Endothelial cell of umbilical vein (primary cell): ENCODE measurements at regions not wholly inside any gene's neighbourhood (a gene's known extent, or its start where the extent isn't known, plus 50 kb on each side); places are given as distances from the start of the nearest gene placed in this dataset.

Source experiments
- BruUV-seq: library from RNA; stranded (reverse); fragments of 400-500 nt; replicated peaks from 2 replicates; lab custom pipeline; 2021; lab: Mats Ljungman, UMichigan
- CTCF ChIA-PET: fragments of 300-600, 350-600 bp; sonication (Branson Sonifier 250); formaldehyde crosslinking; loops from one replicate; lab custom pipeline; 2021; ENCODE audit warnings: antibody characterized with exemption, inconsistent platforms; lab: Charles Lee
- POLR2A ChIA-PET: fragments of 300-600, 350-600 bp; sonication (Branson Sonifier 250); formaldehyde crosslinking; loops from one replicate; lab custom pipeline; 2021; ENCODE audit warnings: antibody characterized with exemption, inconsistent platforms; lab: Charles Lee
- DNase-seq: peaks from one replicate; pipeline ENCODE4 v3.0.0-alpha.2; 2011; ENCODE audit warnings: low read depth, low spot score
- FAIRE-seq: peaks from 2 replicates; lab custom pipeline; 2011; peaks lifted over from hg19 to GRCh38; lab: Jason Lieb, UNC
- H2AFZ ChIP-seq: 2 replicates; pipeline ENCODE4 v1.6.0; 2012; ENCODE audit warnings: low read depth, low read length, control low read depth, inconsistent platforms
- H3K27ac ChIP-seq: 2 replicates; pipeline ENCODE4 v1.5.1; 2011; ENCODE audit warnings: low read depth, mild to moderate bottlenecking, control low read depth, low read length, moderate library complexity; ENCODE audit not compliant: insufficient read depth
- H3K27me3 ChIP-seq, 2 experiments: 2 replicates each; pipeline versions ENCODE4 v1.6.0 to v1.6.1; 2011; ENCODE audit warnings: low read length in 2 of 2, mixed read lengths in 1 of 2; ENCODE audit not compliant: control insufficient read depth in 2 of 2, insufficient read depth in 2 of 2
- H3K36me3 ChIP-seq, 2 experiments: 2 replicates in 1 of 2; 3 replicates in 1 of 2; pipeline ENCODE4 v1.5.1; 2011; ENCODE audit warnings: low read length in 2 of 2, mild to moderate bottlenecking in 1 of 2, moderate library complexity in 1 of 2; ENCODE audit not compliant: control insufficient read depth in 2 of 2, insufficient read depth in 2 of 2; ENCODE audit errors: extremely low read depth in 1 of 2
- H3K4me1 ChIP-seq: 3 replicates; pipeline ENCODE4 v1.5.1; 2011; ENCODE audit warnings: mild to moderate bottlenecking, low read length; ENCODE audit not compliant: control insufficient read depth, insufficient read depth; ENCODE audit errors: extremely low read depth
- H3K4me2 ChIP-seq: 2 replicates; pipeline ENCODE4 v1.6.1; 2011; ENCODE audit warnings: low read length, control low read depth, mixed read lengths; ENCODE audit not compliant: insufficient read depth
- H3K4me3 ChIP-seq, 3 experiments: fragments of 200-600 bp in 1 of 3; sonication (generic), shearing (Covaris generic) in 1 of 3; replicated peaks in 1 of 3; 2 replicates each; pipeline ENCODE4 v1.5.1; 2011 to 2016; ENCODE audit warnings: control low read depth in 3 of 3, low read length in 3 of 3, mild to moderate bottlenecking in 2 of 3, inconsistent platforms in 1 of 3, low read depth in 1 of 3, moderate library complexity in 1 of 3; ENCODE audit not compliant: insufficient read depth in 1 of 3
- H3K79me2 ChIP-seq: 2 replicates; pipeline ENCODE4 v1.6.0; 2012; ENCODE audit warnings: low read length, inconsistent platforms; ENCODE audit not compliant: control insufficient read depth, insufficient read depth
- H3K9ac ChIP-seq: replicated peaks from 2 replicates; pipeline ENCODE3; 2011; ENCODE audit warnings: low read length, control low read depth; ENCODE audit not compliant: insufficient read depth; ENCODE audit errors: extremely low read depth
- H3K9me1 ChIP-seq: replicated peaks from 3 replicates; pipeline ENCODE4 v1.6.0; 2011; ENCODE audit warnings: mild to moderate bottlenecking, low read length; ENCODE audit not compliant: control insufficient read depth, insufficient read depth; ENCODE audit errors: extremely low read depth
- H3K9me3 ChIP-seq: replicated peaks from 2 replicates; pipeline ENCODE4 v1.5.1; 2012; ENCODE audit warnings: low read length, inconsistent platforms; ENCODE audit not compliant: control insufficient read depth, insufficient read depth
- H4K20me1 ChIP-seq: replicated peaks from 2 replicates; pipeline ENCODE3; 2011; ENCODE audit warnings: mild to moderate bottlenecking, low read length; ENCODE audit not compliant: control insufficient read depth, insufficient read depth; ENCODE audit errors: extremely low read depth
- EZH2 ChIP-seq: IDR thresholded peaks from 2 replicates; pipeline ENCODE4 v1.6.1; 2012; ENCODE audit warnings: borderline replicate concordance, low read depth, mild to moderate bottlenecking, moderate library complexity, low read length, inconsistent platforms; ENCODE audit not compliant: severe bottlenecking
- FOS ChIP-seq: IDR thresholded peaks from 2 replicates; pipeline ENCODE4 v1.6.1; 2011; ENCODE audit warnings: mild to moderate bottlenecking, low read length, moderate library complexity, borderline replicate concordance; ENCODE audit not compliant: insufficient read depth
- GATA2 ChIP-seq: IDR thresholded peaks from 2 replicates; pipeline ENCODE4 v1.7.0; 2011; ENCODE audit warnings: low read depth, mild to moderate bottlenecking, moderate library complexity, mixed read lengths, low read length; ENCODE audit not compliant: insufficient read length, insufficient read depth
- JUN ChIP-seq: IDR thresholded peaks from 2 replicates; pipeline ENCODE4 v1.6.1; 2011; ENCODE audit warnings: borderline replicate concordance, low read depth; ENCODE audit not compliant: insufficient read length, insufficient read depth
- MAX ChIP-seq: IDR thresholded peaks from 2 replicates; pipeline ENCODE4 v1.6.1; 2011; ENCODE audit not compliant: insufficient read depth, insufficient read length
- MYC ChIP-seq: IDR thresholded peaks from one replicate; pipeline ENCODE4 v1.6.1; 2011; ENCODE audit warnings: mild to moderate bottlenecking, low read depth, low read length
- POLR2A ChIP-seq: IDR thresholded peaks from 2 replicates; pipeline ENCODE4 v1.6.1; 2012; ENCODE audit warnings: low read depth, mild to moderate bottlenecking, control low read depth, low read length
- POLR2AphosphoS5 ChIP-seq: IDR thresholded peaks from 2 replicates; pipeline ENCODE4 v1.6.1; 2012; ENCODE audit warnings: low read depth, mild to moderate bottlenecking, control low read depth, low read length, moderate library complexity; ENCODE audit not compliant: insufficient read depth
- dilution Hi-C: fragments of 300-500 bp; cut with MboI; formaldehyde crosslinking; loops from one replicate; pipeline ENCODE4 v1.15.0; 2019; ENCODE audit warnings: low sequenced_read_pairs; ENCODE audit not compliant: extremely low pct_ligation_motif_present
- intact Hi-C: fragments of 100-400 bp; cut with micrococcal nuclease; formaldehyde crosslinking; loops from one replicate; pipeline ENCODE4 v1.10.0; 2022

- Histone ChIP-seq H3K9me1 (no peaks in the 10 kb centered on the region), H3K9me3 (no peaks in the 10 kb centered on the region), H3K4me3 (no peak overlapping the region), H3K4me1 (no peaks in the 10 kb centered on the region), H3K36me3 (no peaks in the 10 kb centered on the region), H3K27me3 (no peaks in the 10 kb centered on the region), H3K4me2 (no peak overlapping the region), H2AFZ (no peak overlapping the region), H3K9ac (no peak overlapping the region), H4K20me1 (no peaks in the 10 kb centered on the region), H3K27ac (no peak overlapping the region), H3K79me2 (no peaks in the 10 kb centered on the region)
- ChIA-PET CTCF (interaction anchor here (0.6 kb wide), 1 partner anchor 223 kb away, joined by 3 read pairs; no protein-coding TSS in a partner anchor), POLR2A (no interaction called here)
- intact Hi-C loops (no loop called here), dilution Hi-C loops (no loop called here)
- no TSS peak for BruUV-seq
- FAIRE-seq (no peak), DNase-seq (no peak)
- no peak for TF ChIP-seq MYC
- TF ChIP-seq EZH2 = no peak
- no peak for TF ChIP-seq POLR2AphosphoS5
- TF ChIP-seq MAX = no peak
- TF ChIP-seq JUN = no peak
- TF ChIP-seq POLR2A = no peak
- TF ChIP-seq GATA2 = no peak
- TF ChIP-seq FOS = no peak
Measured at GRCh38 chr2:58527647-58528046, 286.5 kb upstream of the FANCL start.
